CD14-positive monocyte (primary cell): ENCODE measurements at regions not wholly inside any gene's neighbourhood (a gene's known extent, or its start where the extent isn't known, plus 50 kb on each side); places are given as distances from the start of the nearest gene placed in this dataset.

Experiments
- DNase-seq, 3 donors: peaks; one replicate each; pipeline ENCODE4 v3.0.0-alpha.2; 2011 to 2022
- H2AFZ ChIP-seq: 2 replicates; pipeline ENCODE4 v1.6.0; 2012; ENCODE audit warnings: mild to moderate bottlenecking, low read depth, low read length, inconsistent platforms; ENCODE audit not compliant: insufficient read depth, poor library complexity, severe bottlenecking
- H3K27ac ChIP-seq, 2 donors: 1 replicate in 1 of 2; 2 replicates in 1 of 2; pipeline ENCODE4 v1.5.1; 2012 to 2013; ENCODE audit warnings: low read length in 2 of 2, control low read depth in 1 of 2, inconsistent platforms in 1 of 2, low read depth in 1 of 2, mild to moderate bottlenecking in 1 of 2
- H3K27me3 ChIP-seq, 2 donors: one replicate each; pipeline versions ENCODE4 v1.6.0 to v1.6.1; 2011 to 2013; ENCODE audit warnings: low read length in 2 of 2; ENCODE audit not compliant: control insufficient read depth in 2 of 2, insufficient read depth in 2 of 2
- H3K36me3 ChIP-seq, 2 donors: replicated peaks in 1 of 2; 1 replicate in 1 of 2; 2 replicates in 1 of 2; pipeline versions ENCODE4 v1.5.1 to v1.6.1; 2012 to 2013; ENCODE audit warnings: low read length in 2 of 2, control low read depth in 1 of 2, inconsistent platforms in 1 of 2, mild to moderate bottlenecking in 1 of 2; ENCODE audit not compliant: insufficient read depth in 2 of 2, control insufficient read depth in 1 of 2
- H3K4me1 ChIP-seq, 2 donors: 1 replicate in 1 of 2; 2 replicates in 1 of 2; pipeline versions ENCODE4 v1.5.1 to v1.6.1; 2012 to 2013; ENCODE audit warnings: low read length in 2 of 2, control low read depth in 1 of 2, inconsistent platforms in 1 of 2, mild to moderate bottlenecking in 1 of 2, moderate library complexity in 1 of 2; ENCODE audit not compliant: insufficient read depth in 2 of 2, control insufficient read depth in 1 of 2
- H3K4me2 ChIP-seq: replicated peaks from 2 replicates; pipeline ENCODE3; 2012; ENCODE audit warnings: low read length, moderate library complexity, mild to moderate bottlenecking; ENCODE audit not compliant: poor library complexity, severe bottlenecking; ENCODE audit errors: extremely low read depth
- H3K4me3 ChIP-seq, 3 experiments: fragments of 200-600 bp in 1 of 3; sonication (generic) in 1 of 3; replicated peaks in 1 of 3; 1 replicate in 2 of 3; 2 replicates in 1 of 3; pipeline ENCODE4 v1.5.1; 2011 to 2013; ENCODE audit warnings: low read length in 3 of 3, mild to moderate bottlenecking in 3 of 3, control low read depth in 2 of 3, low read depth in 2 of 3, inconsistent platforms in 1 of 3, moderate library complexity in 1 of 3
- H3K79me2 ChIP-seq: 2 replicates; pipeline ENCODE4 v1.6.0; 2012; ENCODE audit warnings: mild to moderate bottlenecking, control low read depth, inconsistent platforms, low read length, moderate library complexity; ENCODE audit not compliant: insufficient read depth
- H3K9ac ChIP-seq: 2 replicates; pipeline ENCODE4 v1.6.0; 2017; ENCODE audit warnings: low read length, mild to moderate bottlenecking; ENCODE audit not compliant: insufficient read depth, poor library complexity, severe bottlenecking
- H3K9me3 ChIP-seq, 2 donors: replicated peaks in 1 of 2; 1 replicate in 1 of 2; 2 replicates in 1 of 2; pipeline versions ENCODE4 v1.5.1 to v1.6.1; 2012 to 2013; ENCODE audit warnings: low read length in 2 of 2, control low read depth in 1 of 2; ENCODE audit not compliant: control insufficient read depth in 1 of 2, insufficient read depth in 1 of 2
- H4K20me1 ChIP-seq: 2 replicates; pipeline ENCODE4 v1.6.0; 2012; ENCODE audit warnings: mild to moderate bottlenecking, low read length, control low read depth, moderate library complexity; ENCODE audit not compliant: insufficient read depth
- H3K27ac Mint-ChIP-seq, 7 donors: one replicate each; pipeline ENCODE4 v1.8.0; 2020; ENCODE audit warnings: mild to moderate bottlenecking in 7 of 7, mixed read lengths in 7 of 7, moderate library complexity in 6 of 7, inconsistent platforms in 2 of 7
- H3K27me3 Mint-ChIP-seq, 3 donors: one replicate each; pipeline ENCODE4 v1.8.0; 2021 to 2022; ENCODE audit warnings: low read depth in 3 of 3, mild to moderate bottlenecking in 3 of 3, mixed read lengths in 3 of 3, moderate library complexity in 3 of 3, inconsistent platforms in 1 of 3
- H3K36me3 Mint-ChIP-seq, 2 donors: one replicate each; pipeline ENCODE4 v1.8.0; 2020; ENCODE audit warnings: mixed read lengths in 2 of 2, inconsistent platforms in 1 of 2, mild to moderate bottlenecking in 1 of 2
- H3K4me1 Mint-ChIP-seq: one replicate; pipeline ENCODE4 v1.8.0; 2020; ENCODE audit warnings: mild to moderate bottlenecking, mixed read lengths
- H3K4me3 Mint-ChIP-seq, 2 donors: one replicate each; pipeline ENCODE4 v1.8.0; 2020; ENCODE audit warnings: mild to moderate bottlenecking in 2 of 2, mixed read lengths in 2 of 2, moderate library complexity in 1 of 2
- H3K9me3 Mint-ChIP-seq, 7 donors: one replicate each; pipeline ENCODE4 v1.8.0; 2020 to 2022; ENCODE audit warnings: mixed read lengths in 7 of 7, mild to moderate bottlenecking in 6 of 7, moderate library complexity in 6 of 7, inconsistent platforms in 2 of 7
- WGBS: methylation state at CpG from one replicate; pipeline ENCODE4 v1.1.5; 2013; ENCODE audit warnings: missing lambda C conversion rate; ENCODE audit not compliant: insufficient coverage; 5-methylcytosine and 5-hydroxymethylcytosine counted together
- intact Hi-C, 2 donors: fragments of 100-400 bp; cut with micrococcal nuclease; formaldehyde crosslinking; loops; one replicate each; pipeline versions ENCODE4 v1.15.0 to v1.15.1; 2023
- TF ChIP-seq, protein P1 (sequence below): fragments of 200-600 bp; IDR thresholded peaks from one replicate; pipeline ENCODE4 v1.8.0; 2022; ENCODE audit warnings: antibody characterized with exemption, mild to moderate bottlenecking

DNA sequence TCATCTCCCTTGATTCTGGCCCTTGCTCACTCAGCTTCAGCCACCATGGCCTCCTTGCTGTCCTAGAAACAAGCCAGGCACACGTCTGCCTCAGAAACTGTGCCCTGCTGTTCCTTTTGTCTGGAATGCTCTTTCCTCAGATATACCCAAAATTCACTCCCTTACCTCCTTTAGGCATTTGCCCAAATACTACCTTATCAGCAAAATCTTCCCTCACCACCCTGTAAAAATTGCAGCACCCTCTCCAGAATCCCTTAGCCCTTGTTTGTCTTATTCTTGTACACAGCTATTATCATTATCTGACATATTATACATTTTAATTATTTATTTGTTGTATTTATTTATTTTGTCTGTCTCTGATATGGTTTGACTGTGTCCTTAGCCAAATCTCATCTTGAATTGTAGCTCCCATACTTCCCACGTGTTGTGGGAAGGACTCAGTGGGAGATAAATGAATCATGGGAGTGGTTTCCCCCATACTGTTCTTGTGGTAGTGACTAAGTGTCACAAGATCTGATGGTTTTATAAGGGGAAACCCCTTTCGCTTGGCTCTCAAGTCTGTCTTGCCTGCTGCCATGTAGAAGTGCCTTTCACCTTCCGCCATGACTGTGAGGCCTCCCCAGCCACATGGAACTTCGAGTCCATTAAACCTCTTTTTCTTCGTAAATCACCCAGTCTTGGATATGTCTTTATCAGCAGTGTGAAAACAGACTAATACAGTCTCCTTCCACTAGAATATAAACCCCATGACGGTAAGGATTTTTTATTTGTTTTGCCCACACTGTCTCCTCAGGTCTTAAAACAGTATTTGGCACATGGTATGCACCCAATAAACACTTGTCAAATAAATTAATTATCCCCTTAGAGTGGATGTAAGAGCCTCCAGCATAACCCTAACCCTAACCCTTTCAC is 60.0 kb upstream of the STT3B start:
- H3K9me3 ChIP-seq, result no peaks in the 10 kb centered on the region
- H3K36me3 ChIP-seq, result no peaks in the 10 kb centered on the region
- intact Hi-C loops, result no loop called here
- no peaks in the 10 kb centered on the region for H3K4me1 Mint-ChIP-seq
- H3K4me2 ChIP-seq, result no peak overlapping the region
- H3K9me3 Mint-ChIP-seq, result peaks cover 0 to 11% (median 5%) of the 10 kb centered on the region in 7 donors
- 86% methylated on average over 5 of the region's 7 CpGs for WGBS
- no peak overlapping the region for H3K27ac ChIP-seq
- no peaks in the 10 kb centered on the region for H3K4me1 ChIP-seq
- no peak overlapping the region for H3K4me3 Mint-ChIP-seq
- no peak overlapping the region for H3K9ac ChIP-seq
- H3K27me3 Mint-ChIP-seq, result no peaks in the 10 kb centered on the region
- H2AFZ ChIP-seq, result no peak overlapping the region
- H3K27me3 ChIP-seq, result no peaks in the 10 kb centered on the region
- no peaks in the 10 kb centered on the region for H3K36me3 Mint-ChIP-seq
- TF ChIP-seq, protein P1, sequence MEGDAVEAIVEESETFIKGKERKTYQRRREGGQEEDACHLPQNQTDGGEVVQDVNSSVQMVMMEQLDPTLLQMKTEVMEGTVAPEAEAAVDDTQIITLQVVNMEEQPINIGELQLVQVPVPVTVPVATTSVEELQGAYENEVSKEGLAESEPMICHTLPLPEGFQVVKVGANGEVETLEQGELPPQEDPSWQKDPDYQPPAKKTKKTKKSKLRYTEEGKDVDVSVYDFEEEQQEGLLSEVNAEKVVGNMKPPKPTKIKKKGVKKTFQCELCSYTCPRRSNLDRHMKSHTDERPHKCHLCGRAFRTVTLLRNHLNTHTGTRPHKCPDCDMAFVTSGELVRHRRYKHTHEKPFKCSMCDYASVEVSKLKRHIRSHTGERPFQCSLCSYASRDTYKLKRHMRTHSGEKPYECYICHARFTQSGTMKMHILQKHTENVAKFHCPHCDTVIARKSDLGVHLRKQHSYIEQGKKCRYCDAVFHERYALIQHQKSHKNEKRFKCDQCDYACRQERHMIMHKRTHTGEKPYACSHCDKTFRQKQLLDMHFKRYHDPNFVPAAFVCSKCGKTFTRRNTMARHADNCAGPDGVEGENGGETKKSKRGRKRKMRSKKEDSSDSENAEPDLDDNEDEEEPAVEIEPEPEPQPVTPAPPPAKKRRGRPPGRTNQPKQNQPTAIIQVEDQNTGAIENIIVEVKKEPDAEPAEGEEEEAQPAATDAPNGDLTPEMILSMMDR, result no peak
- peak in 2 of 3 donors; percentile 2 to 59 for DNase-seq
- H3K79me2 ChIP-seq, result no peaks in the 10 kb centered on the region
- H4K20me1 ChIP-seq, result no peaks in the 10 kb centered on the region
- H3K4me3 ChIP-seq, result no peak overlapping the region
- peak overlapping the region in 1 of 7 donors; percentile 35 for H3K27ac Mint-ChIP-seq

DNA sequence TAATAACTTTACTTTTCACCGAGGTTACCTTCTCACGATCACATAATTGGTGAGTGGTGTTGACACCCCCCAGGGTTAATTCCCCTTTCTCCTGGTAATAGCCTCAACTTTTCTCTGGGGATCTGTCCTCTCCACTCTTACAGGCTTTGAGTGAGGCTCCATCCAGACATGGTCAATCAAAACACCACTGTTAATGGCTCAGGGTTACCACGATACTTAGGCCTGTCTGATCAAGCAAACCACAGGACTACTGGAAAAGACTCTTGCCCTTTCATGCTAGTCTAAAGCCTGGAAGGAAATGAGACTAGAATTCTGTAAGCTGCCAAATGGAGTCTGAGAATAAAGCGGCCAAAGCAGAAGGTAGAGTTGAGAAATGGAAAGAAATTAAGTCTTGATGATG is 56.5 kb upstream of the STT3B start:
- Mint-ChIP-seq H3K27me3 (no peaks in the 10 kb centered on the region), H3K9me3 (peaks cover 0 to 13% (median 5%) of the 10 kb centered on the region in 7 donors), H3K4me1 (no peaks in the 10 kb centered on the region), H3K27ac (peak overlapping the region in 1 of 7 donors; percentile 77), H3K4me3 (no peak overlapping the region), H3K36me3 (no peaks in the 10 kb centered on the region)
- Histone ChIP-seq H3K36me3 (no peaks in the 10 kb centered on the region), H3K4me1 (no peaks in the 10 kb centered on the region), H2AFZ (no peak overlapping the region), H3K9ac (no peak overlapping the region), H3K4me2 (no peak overlapping the region), H3K27me3 (no peaks in the 10 kb centered on the region), H3K4me3 (no peak overlapping the region), H3K27ac (no peak overlapping the region), H4K20me1 (no peaks in the 10 kb centered on the region), H3K79me2 (no peaks in the 10 kb centered on the region), H3K9me3 (no peaks in the 10 kb centered on the region)
- TF ChIP-seq, protein P1, result no peak
- intact Hi-C loops, result no loop called here
- DNase-seq, result no peak
- 100% methylated on average over 1 of the region's 4 CpGs for WGBS
